Glutamatergic neuron (in vitro differentiated cells): ENCODE measurements at regions not wholly inside any gene's neighbourhood (a gene's known extent, or its start where the extent isn't known, plus 50 kb on each side); places are given as distances from the start of the nearest gene placed in this dataset.

Experiments used
- DNase-seq: peaks from one replicate; pipeline ENCODE4 v3.0.0; 2022
- H3K27ac Mint-ChIP-seq: one replicate; pipeline ENCODE4 v1.8.0; 2020; ENCODE audit warnings: mild to moderate bottlenecking, mixed read lengths, inconsistent platforms; ENCODE audit not compliant: unreplicated experiment
- H3K27me3 Mint-ChIP-seq: one replicate; pipeline ENCODE4 v1.8.0; 2020; ENCODE audit warnings: mild to moderate bottlenecking, moderate library complexity, mixed read lengths, inconsistent platforms; ENCODE audit not compliant: unreplicated experiment
- H3K36me3 Mint-ChIP-seq: one replicate; pipeline ENCODE4 v1.8.0; 2020; ENCODE audit warnings: mild to moderate bottlenecking, mixed read lengths, inconsistent platforms; ENCODE audit not compliant: unreplicated experiment
- H3K4me1 Mint-ChIP-seq: one replicate; pipeline ENCODE4 v1.8.0; 2020; ENCODE audit warnings: mild to moderate bottlenecking, low read depth, mixed read lengths, inconsistent platforms; ENCODE audit not compliant: unreplicated experiment
- H3K4me3 Mint-ChIP-seq: one replicate; pipeline ENCODE4 v1.8.0; 2020; ENCODE audit warnings: mild to moderate bottlenecking, mixed read lengths, inconsistent platforms; ENCODE audit not compliant: unreplicated experiment
- H3K9me3 Mint-ChIP-seq: one replicate; pipeline ENCODE4 v1.8.0; 2020; ENCODE audit warnings: mild to moderate bottlenecking, moderate library complexity, mixed read lengths, inconsistent platforms; ENCODE audit not compliant: unreplicated experiment
- TF ChIP-seq, protein P1 (sequence below): fragments of 200-600 bp; sonication (generic); IDR thresholded peaks from one replicate; pipeline ENCODE4 v1.5.0; 2021; ENCODE audit not compliant: partially characterized antibody, unreplicated experiment

DNA sequence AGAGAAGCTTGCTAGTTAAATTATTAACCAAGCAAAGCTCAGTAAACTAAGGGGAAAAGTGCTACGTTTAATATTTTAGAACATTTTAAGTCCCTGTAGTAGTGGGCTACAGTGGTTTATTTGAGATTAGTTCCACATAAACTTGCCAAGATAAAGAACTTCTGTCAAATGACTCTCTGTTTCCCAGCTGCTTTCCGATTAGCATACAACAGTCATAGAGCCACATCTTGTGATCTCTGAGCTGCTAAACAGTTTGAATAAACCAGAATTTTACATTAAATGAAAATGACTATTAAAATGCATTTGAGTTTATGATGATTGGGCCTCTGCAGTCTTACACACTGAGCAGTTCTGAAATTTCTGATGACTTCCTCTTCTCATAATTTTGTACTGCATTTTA, 568.5 kb downstream of the IQCM start:
- TF ChIP-seq, protein P1, sequence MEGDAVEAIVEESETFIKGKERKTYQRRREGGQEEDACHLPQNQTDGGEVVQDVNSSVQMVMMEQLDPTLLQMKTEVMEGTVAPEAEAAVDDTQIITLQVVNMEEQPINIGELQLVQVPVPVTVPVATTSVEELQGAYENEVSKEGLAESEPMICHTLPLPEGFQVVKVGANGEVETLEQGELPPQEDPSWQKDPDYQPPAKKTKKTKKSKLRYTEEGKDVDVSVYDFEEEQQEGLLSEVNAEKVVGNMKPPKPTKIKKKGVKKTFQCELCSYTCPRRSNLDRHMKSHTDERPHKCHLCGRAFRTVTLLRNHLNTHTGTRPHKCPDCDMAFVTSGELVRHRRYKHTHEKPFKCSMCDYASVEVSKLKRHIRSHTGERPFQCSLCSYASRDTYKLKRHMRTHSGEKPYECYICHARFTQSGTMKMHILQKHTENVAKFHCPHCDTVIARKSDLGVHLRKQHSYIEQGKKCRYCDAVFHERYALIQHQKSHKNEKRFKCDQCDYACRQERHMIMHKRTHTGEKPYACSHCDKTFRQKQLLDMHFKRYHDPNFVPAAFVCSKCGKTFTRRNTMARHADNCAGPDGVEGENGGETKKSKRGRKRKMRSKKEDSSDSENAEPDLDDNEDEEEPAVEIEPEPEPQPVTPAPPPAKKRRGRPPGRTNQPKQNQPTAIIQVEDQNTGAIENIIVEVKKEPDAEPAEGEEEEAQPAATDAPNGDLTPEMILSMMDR, result no peak
- H3K9me3 Mint-ChIP-seq, result no peaks in the 10 kb centered on the region
- H3K4me1 Mint-ChIP-seq, result no peaks in the 10 kb centered on the region
- no peaks in the 10 kb centered on the region for H3K27me3 Mint-ChIP-seq
- no peak overlapping the region for H3K27ac Mint-ChIP-seq
- H3K4me3 Mint-ChIP-seq, result no peak overlapping the region
- DNase-seq, result no peak
- no peaks in the 10 kb centered on the region for H3K36me3 Mint-ChIP-seq

GRCh38 chr4:149245333-149245732, 570.3 kb downstream of the IQCM start:
- Mint-ChIP-seq H3K36me3 (no peaks in the 10 kb centered on the region), H3K27me3 (no peaks in the 10 kb centered on the region), H3K27ac (no peak overlapping the region), H3K4me1 (no peaks in the 10 kb centered on the region), H3K4me3 (no peak overlapping the region), H3K9me3 (no peaks in the 10 kb centered on the region)
- DNase-seq, result no peak
- TF ChIP-seq, protein P1, result no peak

DNA sequence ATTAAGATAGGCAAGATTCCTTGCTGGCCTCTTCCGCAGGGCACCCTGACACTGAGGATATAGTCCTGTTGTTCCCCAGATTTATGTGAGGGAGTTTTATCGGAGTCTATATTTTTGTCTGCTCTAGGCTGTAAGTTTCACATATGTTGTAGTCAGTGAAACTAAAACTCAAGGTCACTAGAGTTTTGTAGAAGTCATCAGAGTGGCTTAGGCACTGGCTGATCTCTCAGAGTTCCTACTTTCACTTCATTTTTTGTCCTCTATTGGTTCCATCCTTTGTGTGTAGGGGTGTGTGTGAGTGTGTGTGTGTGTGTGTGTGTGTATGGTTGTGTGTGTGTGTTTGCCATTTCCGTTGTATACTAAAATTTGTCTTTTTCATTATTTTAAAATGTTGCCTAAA, 577.5 kb downstream of the IQCM start:
- Mint-ChIP-seq H3K27ac (no peak overlapping the region), H3K27me3 (no peaks in the 10 kb centered on the region), H3K9me3 (no peaks in the 10 kb centered on the region), H3K4me3 (no peak overlapping the region), H3K36me3 (no peaks in the 10 kb centered on the region), H3K4me1 (no peaks in the 10 kb centered on the region)
- TF ChIP-seq, protein P1, result no peak
- no peak for DNase-seq

- TF ChIP-seq, protein P1, result no peak
- Mint-ChIP-seq H3K36me3 (no peaks in the 10 kb centered on the region), H3K4me3 (no peak overlapping the region), H3K27ac (no peak overlapping the region), H3K4me1 (no peaks in the 10 kb centered on the region), H3K9me3 (no peaks in the 10 kb centered on the region), H3K27me3 (no peaks in the 10 kb centered on the region)
- no peak for DNase-seq
These were observed 580.8 kb downstream of the IQCM start for GRCh38 chr4:149234798-149235197.

GRCh38 chr4:149223659-149224058, 592.0 kb downstream of the IQCM start:
- Mint-ChIP-seq H3K4me1 (no peaks in the 10 kb centered on the region), H3K4me3 (no peak overlapping the region), H3K27me3 (no peaks in the 10 kb centered on the region), H3K9me3 (peaks cover 2% of the 10 kb centered on the region), H3K27ac (no peak overlapping the region), H3K36me3 (peaks cover 4% of the 10 kb centered on the region)
- TF ChIP-seq, protein P1, result no peak
- no peak for DNase-seq
